IMR-90 (cell line): ENCODE measurements at regions not wholly inside any gene's neighbourhood (a gene's known extent, or its start where the extent isn't known, plus 50 kb on each side); places are given as distances from the start of the nearest gene placed in this dataset.

ENCODE experiments used
- ATAC-seq: fragments of 200-7000 bp; cut with Tn5 transposase; 2 replicates; pipeline ENCODE4 v1.9.1; 2020; ENCODE audit warnings: low read depth, mild to moderate bottlenecking, moderate library complexity
- BruUV-seq: library from RNA; stranded (reverse); fragments of 400-500 nt; replicated peaks from 2 replicates; lab custom pipeline; 2021; lab: Mats Ljungman, UMichigan
- CTCF ChIA-PET: fragments of 300-600 bp; formaldehyde crosslinking; extraction: SDS; loops from one replicate; lab custom pipeline; 2021; ENCODE audit warnings: antibody characterized with exemption; lab: Yijun Ruan, JAX
- POLR2A ChIA-PET: fragments of 300-600 bp; sonication (Branson Sonifier 250); formaldehyde crosslinking; loops from one replicate; lab custom pipeline; 2022; ENCODE audit warnings: antibody characterized with exemption; ENCODE audit not compliant: unreplicated experiment; lab: Charles Lee
- DNase-seq: peaks from one replicate; pipeline ENCODE4 v3.0.0; 2013
- H2AFZ ChIP-seq: replicated peaks from 2 replicates; pipeline ENCODE3; 2013; ENCODE audit warnings: low read length, mild to moderate bottlenecking; ENCODE audit not compliant: poor library complexity
- H2AK5ac ChIP-seq: 2 replicates; pipeline ENCODE4 v1.6.1; 2013; ENCODE audit warnings: low read depth, low read length, inconsistent platforms
- H2AK9ac ChIP-seq: replicated peaks from 2 replicates; pipeline ENCODE3; 2013; ENCODE audit warnings: mild to moderate bottlenecking, low read depth, low read length, moderate library complexity; ENCODE audit not compliant: poor library complexity
- H2BK120ac ChIP-seq: 2 replicates; pipeline ENCODE4 v1.6.1; 2013; ENCODE audit warnings: low read depth, low read length, inconsistent platforms
- H2BK15ac ChIP-seq: 3 replicates; pipeline ENCODE4 v1.6.1; 2013; ENCODE audit warnings: low read depth, low read length, inconsistent platforms
- H2BK20ac ChIP-seq: 2 replicates; pipeline ENCODE4 v1.6.1; 2013; ENCODE audit warnings: low read depth, mild to moderate bottlenecking, inconsistent platforms, low read length, moderate library complexity
- H2BK5ac ChIP-seq: 2 replicates; pipeline ENCODE4 v1.6.1; 2013; ENCODE audit warnings: mild to moderate bottlenecking, low read depth, low read length, inconsistent platforms; ENCODE audit not compliant: poor library complexity, severe bottlenecking
- H3K14ac ChIP-seq: replicated peaks from 2 replicates; pipeline ENCODE4 v1.6.1; 2013; ENCODE audit warnings: low read depth, low read length, inconsistent platforms
- H3K18ac ChIP-seq: 2 replicates; pipeline ENCODE4 v1.6.1; 2013; ENCODE audit warnings: low read depth, low read length, control low read depth
- H3K23ac ChIP-seq: 2 replicates; pipeline ENCODE4 v1.6.1; 2013; ENCODE audit warnings: low read depth, low read length, inconsistent platforms
- H3K27ac ChIP-seq: 2 replicates; pipeline ENCODE4 v1.5.1; 2013; ENCODE audit warnings: mild to moderate bottlenecking, control low read depth, low read length; ENCODE audit not compliant: insufficient read depth
- H3K27me3 ChIP-seq: 2 replicates; pipeline ENCODE4 v1.6.1; 2013; ENCODE audit warnings: low read length; ENCODE audit not compliant: control insufficient read depth, insufficient read depth
- H3K36me3 ChIP-seq: 2 replicates; pipeline ENCODE4 v1.6.1; 2013; ENCODE audit warnings: low read length, mixed read lengths; ENCODE audit not compliant: control insufficient read depth, insufficient read depth
- H3K4ac ChIP-seq: 2 replicates; pipeline ENCODE4 v1.6.1; 2013; ENCODE audit warnings: low read depth, low read length, inconsistent platforms
- H3K4me1 ChIP-seq: 2 replicates; pipeline ENCODE4 v1.6.1; 2013; ENCODE audit warnings: low read length, mixed read lengths; ENCODE audit not compliant: control insufficient read depth, insufficient read depth
- H3K4me2 ChIP-seq: 2 replicates; pipeline ENCODE4 v1.6.1; 2013; ENCODE audit warnings: low read depth, mild to moderate bottlenecking, control low read depth, low read length, moderate library complexity
- H3K4me3 ChIP-seq: 2 replicates; pipeline ENCODE4 v1.5.1; 2013; ENCODE audit warnings: low read depth, mild to moderate bottlenecking, control low read depth, low read length, moderate library complexity; ENCODE audit not compliant: insufficient read depth
- H3K56ac ChIP-seq: 2 replicates; pipeline ENCODE4 v1.6.1; 2013; ENCODE audit warnings: low read length, inconsistent platforms; ENCODE audit not compliant: insufficient read depth; ENCODE audit errors: extremely low read depth
- H3K79me1 ChIP-seq, 2 experiments: 2 replicates each; pipeline ENCODE4 v1.6.1; 2013; ENCODE audit warnings: low read length in 2 of 2, inconsistent platforms in 1 of 2, low read depth in 1 of 2
- H3K9ac ChIP-seq: 2 replicates; pipeline ENCODE4 v1.6.1; 2013; ENCODE audit warnings: low read depth, low read length, control low read depth
- H3K9me1 ChIP-seq: 2 replicates; pipeline ENCODE4 v1.6.1; 2013; ENCODE audit warnings: low read length, inconsistent platforms; ENCODE audit not compliant: insufficient read depth
- H3K9me3 ChIP-seq: 2 replicates; pipeline ENCODE4 v1.6.1; 2013; ENCODE audit warnings: low read length; ENCODE audit not compliant: control insufficient read depth, insufficient read depth
- H4K20me1 ChIP-seq: 2 replicates; pipeline ENCODE4 v1.6.1; 2013; ENCODE audit warnings: low read length, inconsistent platforms; ENCODE audit not compliant: insufficient read depth
- H4K5ac ChIP-seq: 2 replicates; pipeline ENCODE4 v1.6.1; 2013; ENCODE audit warnings: mild to moderate bottlenecking, low read depth, low read length, control low read depth
- H4K8ac ChIP-seq, 2 experiments: 2 replicates each; pipeline ENCODE4 v1.6.1; 2013; ENCODE audit warnings: low read depth in 2 of 2, low read length in 2 of 2, control low read depth in 1 of 2, inconsistent platforms in 1 of 2
- H4K91ac ChIP-seq: 2 replicates; pipeline ENCODE4 v1.6.1; 2013; ENCODE audit warnings: low read depth, low read length, inconsistent platforms; ENCODE audit not compliant: insufficient read depth
- CEBPB ChIP-seq: IDR thresholded peaks from 2 replicates; pipeline ENCODE4 v1.6.1; 2012; ENCODE audit warnings: low read depth, low read length, improper control_type of control experiment
- MAFK ChIP-seq: IDR thresholded peaks from 2 replicates; pipeline ENCODE4 v1.6.1; 2012; ENCODE audit warnings: low read depth, low read length, improper control_type of control experiment
- MAZ ChIP-seq: IDR thresholded peaks from 2 replicates; pipeline ENCODE4 v1.6.1; 2012; ENCODE audit warnings: low read depth, mild to moderate bottlenecking, low read length, improper control_type of control experiment, moderate library complexity, borderline replicate concordance
- RCOR1 ChIP-seq: IDR thresholded peaks from 2 replicates; pipeline ENCODE4 v1.6.1; 2012; ENCODE audit warnings: mild to moderate bottlenecking, low read length, improper control_type of control experiment; ENCODE audit not compliant: insufficient replicate concordance
- WGBS, 2 experiments: methylation state at CpG; one replicate each; pipeline versions ENCODE4 v1.1.5 to v1.1.7; 2013; ENCODE audit warnings: missing lambda C conversion rate in 2 of 2; ENCODE audit not compliant: insufficient read length in 1 of 2; ENCODE audit errors: extremely low coverage in 2 of 2; 5-methylcytosine and 5-hydroxymethylcytosine counted together
- dilution Hi-C: fragments of 300-500 bp; cut with HindIII; formaldehyde crosslinking; loops from one replicate; pipeline ENCODE4 v1.14.3; 2018; ENCODE audit warnings: low sequenced_read_pairs; ENCODE audit not compliant: unreplicated experiment
- in situ Hi-C: fragments of 300-500 bp; cut with MboI; formaldehyde crosslinking; loops from 3 replicates; pipeline ENCODE4 v1.14.3; 2019; ENCODE audit warnings: low sequenced_read_pairs, inconsistent platforms, mixed read lengths
- intact Hi-C: fragments of 100-400 bp; cut with micrococcal nuclease; formaldehyde crosslinking; loops from 2 replicates; pipeline ENCODE4 v1.10.0; 2022
- TF ChIP-seq, protein P1 (sequence below): fragments of 150-350 bp; IDR thresholded peaks from 2 replicates; pipeline ENCODE4 v1.6.1; 2016; ENCODE audit warnings: low read depth, mild to moderate bottlenecking, low read length, moderate library complexity, borderline replicate concordance

GRCh38 chr13:96904232-96904631, 90.0 kb downstream of the OXGR1 start:
- Histone ChIP-seq H3K9ac (no peak overlapping the region), H2BK120ac (no peak overlapping the region), H2BK15ac (no peak overlapping the region), H2BK20ac (no peak overlapping the region), H3K4ac (no peak overlapping the region), H2AFZ (no peak overlapping the region), H3K9me1 (no peaks in the 10 kb centered on the region), H3K79me1 (no peaks in the 10 kb centered on the region), H3K9me3 (no peaks in the 10 kb centered on the region), H3K18ac (no peak overlapping the region), H2AK9ac (no peak overlapping the region), H4K20me1 (no peaks in the 10 kb centered on the region), H3K56ac (no peak overlapping the region), H4K5ac (no peak overlapping the region), H3K27me3 (no peaks in the 10 kb centered on the region), H2AK5ac (no peak overlapping the region), H4K91ac (no peak overlapping the region), H3K4me3 (no peak overlapping the region), H3K23ac (no peak overlapping the region), H3K4me2 (no peak overlapping the region), H3K4me1 (no peaks in the 10 kb centered on the region), H3K36me3 (no peaks in the 10 kb centered on the region), H3K27ac (no peak overlapping the region), H4K8ac (no peak overlapping the region), H3K14ac (no peak overlapping the region), H2BK5ac (no peak overlapping the region)
- dilution Hi-C loops, result no loop called here
- BruUV-seq, result no TSS peak
- POLR2A ChIA-PET, result no interaction called here
- TF ChIP-seq MAZ, result no peak
- TF ChIP-seq, protein P1, sequence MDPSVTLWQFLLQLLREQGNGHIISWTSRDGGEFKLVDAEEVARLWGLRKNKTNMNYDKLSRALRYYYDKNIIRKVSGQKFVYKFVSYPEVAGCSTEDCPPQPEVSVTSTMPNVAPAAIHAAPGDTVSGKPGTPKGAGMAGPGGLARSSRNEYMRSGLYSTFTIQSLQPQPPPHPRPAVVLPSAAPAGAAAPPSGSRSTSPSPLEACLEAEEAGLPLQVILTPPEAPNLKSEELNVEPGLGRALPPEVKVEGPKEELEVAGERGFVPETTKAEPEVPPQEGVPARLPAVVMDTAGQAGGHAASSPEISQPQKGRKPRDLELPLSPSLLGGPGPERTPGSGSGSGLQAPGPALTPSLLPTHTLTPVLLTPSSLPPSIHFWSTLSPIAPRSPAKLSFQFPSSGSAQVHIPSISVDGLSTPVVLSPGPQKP, result no peak
- no peak for TF ChIP-seq CEBPB
- no peak for TF ChIP-seq RCOR1
- TF ChIP-seq MAFK, result no peak
- 17% methylated on average over 1 of the region's 2 CpGs; no CpG with 5 or more reads in 1 of the 2 experiments for WGBS, 2 experiments
- ATAC-seq (no peak), DNase-seq (no peak)
- intact Hi-C loops, result no loop called here
- in situ Hi-C loops, result no loop called here
- CTCF ChIA-PET, result no interaction called here
